ENCODE measurements at regions not wholly inside any gene's neighbourhood (a gene's known extent, or its start where the extent isn't known, plus 50 kb on each side); places are given as distances from the start of the nearest gene placed in this dataset.

DNA sequence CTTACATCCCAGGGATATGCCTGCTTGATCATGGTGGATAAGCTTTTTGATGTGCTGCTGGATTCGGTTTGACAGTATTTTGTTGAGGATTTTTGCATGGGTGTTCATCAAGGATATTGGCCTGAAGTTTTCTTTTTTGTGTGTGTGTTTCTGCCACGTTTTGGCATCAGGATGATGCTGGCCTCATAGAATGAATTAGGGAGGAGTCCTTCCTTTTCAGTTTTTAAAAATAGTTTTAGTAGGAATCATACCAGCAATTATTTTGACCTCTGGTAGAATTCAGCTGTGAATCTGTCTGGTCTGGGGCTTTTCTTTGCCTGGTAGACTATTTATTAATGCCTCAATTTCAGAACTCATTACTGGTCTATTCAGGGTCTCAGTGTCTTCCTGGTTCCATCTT lies 362.4 kb downstream of the JRKL start:
- no peak for TF ChIP-seq POLR2AphosphoS5 (IDR thresholded peaks at IDR 0.05; ENCODE audit: low read depth, low read length)
- TF ChIP-seq, protein P1, sequence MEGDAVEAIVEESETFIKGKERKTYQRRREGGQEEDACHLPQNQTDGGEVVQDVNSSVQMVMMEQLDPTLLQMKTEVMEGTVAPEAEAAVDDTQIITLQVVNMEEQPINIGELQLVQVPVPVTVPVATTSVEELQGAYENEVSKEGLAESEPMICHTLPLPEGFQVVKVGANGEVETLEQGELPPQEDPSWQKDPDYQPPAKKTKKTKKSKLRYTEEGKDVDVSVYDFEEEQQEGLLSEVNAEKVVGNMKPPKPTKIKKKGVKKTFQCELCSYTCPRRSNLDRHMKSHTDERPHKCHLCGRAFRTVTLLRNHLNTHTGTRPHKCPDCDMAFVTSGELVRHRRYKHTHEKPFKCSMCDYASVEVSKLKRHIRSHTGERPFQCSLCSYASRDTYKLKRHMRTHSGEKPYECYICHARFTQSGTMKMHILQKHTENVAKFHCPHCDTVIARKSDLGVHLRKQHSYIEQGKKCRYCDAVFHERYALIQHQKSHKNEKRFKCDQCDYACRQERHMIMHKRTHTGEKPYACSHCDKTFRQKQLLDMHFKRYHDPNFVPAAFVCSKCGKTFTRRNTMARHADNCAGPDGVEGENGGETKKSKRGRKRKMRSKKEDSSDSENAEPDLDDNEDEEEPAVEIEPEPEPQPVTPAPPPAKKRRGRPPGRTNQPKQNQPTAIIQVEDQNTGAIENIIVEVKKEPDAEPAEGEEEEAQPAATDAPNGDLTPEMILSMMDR (IDR thresholded peaks at IDR 0.05) = no peak
- TF ChIP-seq, protein P2, sequence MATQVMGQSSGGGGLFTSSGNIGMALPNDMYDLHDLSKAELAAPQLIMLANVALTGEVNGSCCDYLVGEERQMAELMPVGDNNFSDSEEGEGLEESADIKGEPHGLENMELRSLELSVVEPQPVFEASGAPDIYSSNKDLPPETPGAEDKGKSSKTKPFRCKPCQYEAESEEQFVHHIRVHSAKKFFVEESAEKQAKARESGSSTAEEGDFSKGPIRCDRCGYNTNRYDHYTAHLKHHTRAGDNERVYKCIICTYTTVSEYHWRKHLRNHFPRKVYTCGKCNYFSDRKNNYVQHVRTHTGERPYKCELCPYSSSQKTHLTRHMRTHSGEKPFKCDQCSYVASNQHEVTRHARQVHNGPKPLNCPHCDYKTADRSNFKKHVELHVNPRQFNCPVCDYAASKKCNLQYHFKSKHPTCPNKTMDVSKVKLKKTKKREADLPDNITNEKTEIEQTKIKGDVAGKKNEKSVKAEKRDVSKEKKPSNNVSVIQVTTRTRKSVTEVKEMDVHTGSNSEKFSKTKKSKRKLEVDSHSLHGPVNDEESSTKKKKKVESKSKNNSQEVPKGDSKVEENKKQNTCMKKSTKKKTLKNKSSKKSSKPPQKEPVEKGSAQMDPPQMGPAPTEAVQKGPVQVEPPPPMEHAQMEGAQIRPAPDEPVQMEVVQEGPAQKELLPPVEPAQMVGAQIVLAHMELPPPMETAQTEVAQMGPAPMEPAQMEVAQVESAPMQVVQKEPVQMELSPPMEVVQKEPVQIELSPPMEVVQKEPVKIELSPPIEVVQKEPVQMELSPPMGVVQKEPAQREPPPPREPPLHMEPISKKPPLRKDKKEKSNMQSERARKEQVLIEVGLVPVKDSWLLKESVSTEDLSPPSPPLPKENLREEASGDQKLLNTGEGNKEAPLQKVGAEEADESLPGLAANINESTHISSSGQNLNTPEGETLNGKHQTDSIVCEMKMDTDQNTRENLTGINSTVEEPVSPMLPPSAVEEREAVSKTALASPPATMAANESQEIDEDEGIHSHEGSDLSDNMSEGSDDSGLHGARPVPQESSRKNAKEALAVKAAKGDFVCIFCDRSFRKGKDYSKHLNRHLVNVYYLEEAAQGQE (IDR thresholded peaks at IDR 0.05; ENCODE audit: low read depth, low read length) = no peak
- TF ChIP-seq YY1 (IDR thresholded peaks at IDR 0.05; ENCODE audit: low read depth) = no peak
- TF ChIP-seq NFIC (IDR thresholded peaks at IDR 0.05; ENCODE audit: borderline replicate concordance) = no peak
- TF ChIP-seq TEAD4 (IDR thresholded peaks at IDR 0.05; ENCODE audit: borderline replicate concordance, insufficient read depth) = no peak
- TF ChIP-seq CHD2 (IDR thresholded peaks at IDR 0.05; ENCODE audit: low read length, partially characterized antibody) = no peak
- no peak for TF ChIP-seq FOSL2 (IDR thresholded peaks at IDR 0.05; ENCODE audit: borderline replicate concordance, low read depth)
- no peak for TF ChIP-seq EP300 (IDR thresholded peaks at IDR 0.05; ENCODE audit: borderline replicate concordance in 1 of 2, low read depth in 1 of 2, low read length in 1 of 2)
- TF ChIP-seq RAD21 (IDR thresholded peaks at IDR 0.05; ENCODE audit: low read length) = no peak

All from SK-N-SH (cell line).